Adrenal gland (tissue), 5 donors: ENCODE measurements at regions not wholly inside any gene's neighbourhood (a gene's known extent, or its start where the extent isn't known, plus 50 kb on each side); places are given as distances from the start of the nearest gene placed in this dataset.

Experiments
- POLR2A ChIP-seq, 2 donors: fragments of 450-650 bp; IDR thresholded peaks; one replicate each; pipeline ENCODE4 v1.6.1; 2017; ENCODE audit warnings: antibody characterized with exemption in 2 of 2, mild to moderate bottlenecking in 2 of 2, moderate library complexity in 1 of 2
- TF ChIP-seq, protein P1 (sequence below), 6 experiments: fragments of 450-650 bp in 4 of 6; fragments of 200-600 bp in 2 of 6; sonication (generic) in 1 of 6; IDR thresholded peaks; 1 replicate in 5 of 6; 2 replicates in 1 of 6; pipeline versions ENCODE4 v1.5.1 to v1.8.0; 2016 to 2021; ENCODE audit warnings: antibody characterized with exemption in 6 of 6, mild to moderate bottlenecking in 2 of 6, moderate library complexity in 1 of 6
- donor health status: DM: no; HTN: no; CAD: no.

GRCh38 chr9:96078897-96079490 lies 203.5 kb downstream of the ERCC6L2 start:
- TF ChIP-seq, protein P1, sequence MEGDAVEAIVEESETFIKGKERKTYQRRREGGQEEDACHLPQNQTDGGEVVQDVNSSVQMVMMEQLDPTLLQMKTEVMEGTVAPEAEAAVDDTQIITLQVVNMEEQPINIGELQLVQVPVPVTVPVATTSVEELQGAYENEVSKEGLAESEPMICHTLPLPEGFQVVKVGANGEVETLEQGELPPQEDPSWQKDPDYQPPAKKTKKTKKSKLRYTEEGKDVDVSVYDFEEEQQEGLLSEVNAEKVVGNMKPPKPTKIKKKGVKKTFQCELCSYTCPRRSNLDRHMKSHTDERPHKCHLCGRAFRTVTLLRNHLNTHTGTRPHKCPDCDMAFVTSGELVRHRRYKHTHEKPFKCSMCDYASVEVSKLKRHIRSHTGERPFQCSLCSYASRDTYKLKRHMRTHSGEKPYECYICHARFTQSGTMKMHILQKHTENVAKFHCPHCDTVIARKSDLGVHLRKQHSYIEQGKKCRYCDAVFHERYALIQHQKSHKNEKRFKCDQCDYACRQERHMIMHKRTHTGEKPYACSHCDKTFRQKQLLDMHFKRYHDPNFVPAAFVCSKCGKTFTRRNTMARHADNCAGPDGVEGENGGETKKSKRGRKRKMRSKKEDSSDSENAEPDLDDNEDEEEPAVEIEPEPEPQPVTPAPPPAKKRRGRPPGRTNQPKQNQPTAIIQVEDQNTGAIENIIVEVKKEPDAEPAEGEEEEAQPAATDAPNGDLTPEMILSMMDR (IDR thresholded peaks at IDR 0.05): peak in 4 of 6 experiments; percentile 11 to 33 (median 21)
- TF ChIP-seq POLR2A (IDR thresholded peaks at IDR 0.05): no peak
